ENCODE measurements at regions not wholly inside any gene's neighbourhood (a gene's known extent, or its start where the extent isn't known, plus 50 kb on each side); places are given as distances from the start of the nearest gene placed in this dataset.

DNA sequence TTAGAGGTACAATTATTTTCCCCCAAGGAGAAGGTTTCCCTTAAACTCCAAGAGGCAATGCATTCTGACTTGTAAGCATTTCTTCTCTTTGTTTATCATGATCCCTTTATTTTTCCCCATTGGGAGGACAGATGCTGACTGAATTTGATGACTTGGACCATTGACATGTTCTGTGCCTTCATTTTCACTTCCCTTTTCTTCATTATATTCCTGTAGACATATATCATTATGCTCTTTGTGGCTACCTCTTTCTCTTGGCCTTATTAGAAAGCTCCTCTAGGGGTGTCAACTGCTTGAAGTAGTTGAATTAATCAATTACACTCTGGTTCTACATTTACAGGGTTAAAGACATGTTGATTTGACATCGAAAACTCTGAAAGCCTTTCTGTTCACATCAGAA, 330.0 kb upstream of the DCC start (continued):
- TF ChIP-seq, protein P1, sequence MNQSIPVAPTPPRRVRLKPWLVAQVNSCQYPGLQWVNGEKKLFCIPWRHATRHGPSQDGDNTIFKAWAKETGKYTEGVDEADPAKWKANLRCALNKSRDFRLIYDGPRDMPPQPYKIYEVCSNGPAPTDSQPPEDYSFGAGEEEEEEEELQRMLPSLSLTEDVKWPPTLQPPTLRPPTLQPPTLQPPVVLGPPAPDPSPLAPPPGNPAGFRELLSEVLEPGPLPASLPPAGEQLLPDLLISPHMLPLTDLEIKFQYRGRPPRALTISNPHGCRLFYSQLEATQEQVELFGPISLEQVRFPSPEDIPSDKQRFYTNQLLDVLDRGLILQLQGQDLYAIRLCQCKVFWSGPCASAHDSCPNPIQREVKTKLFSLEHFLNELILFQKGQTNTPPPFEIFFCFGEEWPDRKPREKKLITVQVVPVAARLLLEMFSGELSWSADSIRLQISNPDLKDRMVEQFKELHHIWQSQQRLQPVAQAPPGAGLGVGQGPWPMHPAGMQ (IDR thresholded peaks at IDR 0.05; ENCODE audit: borderline replicate concordance), result no peak
- TF ChIP-seq BRCA1 (IDR thresholded peaks at IDR 0.05; ENCODE audit: low read depth, low read length) (no peak), PML (IDR thresholded peaks at IDR 0.05; ENCODE audit: low read length) (no peak), ESRRA (IDR thresholded peaks at IDR 0.05; ENCODE audit: low read length) (no peak), ZSCAN29 (IDR thresholded peaks at IDR 0.05) (no peak), CHD2 (IDR thresholded peaks at IDR 0.05; ENCODE audit: borderline replicate concordance, low read depth, low read length) (no peak), CBX5 (IDR thresholded peaks at IDR 0.05; ENCODE audit: low read depth) (no peak), RBBP5 (conservative IDR thresholded peaks at IDR 0.05) (no peak), PAX8 (IDR thresholded peaks at IDR 0.05) (no peak), ZNF207 (IDR thresholded peaks at IDR 0.05; ENCODE audit: borderline replicate concordance) (no peak), ZNF274 (IDR thresholded peaks at IDR 0.05; ENCODE audit: insufficient read depth, insufficient read length) (no peak)
- TF ChIP-seq, protein P2, sequence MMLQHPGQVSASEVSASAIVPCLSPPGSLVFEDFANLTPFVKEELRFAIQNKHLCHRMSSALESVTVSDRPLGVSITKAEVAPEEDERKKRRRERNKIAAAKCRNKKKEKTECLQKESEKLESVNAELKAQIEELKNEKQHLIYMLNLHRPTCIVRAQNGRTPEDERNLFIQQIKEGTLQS (IDR thresholded peaks at IDR 0.05; ENCODE audit: borderline replicate concordance, extremely low read depth, low read depth, low read length), result no peak
- TF ChIP-seq, protein P3, sequence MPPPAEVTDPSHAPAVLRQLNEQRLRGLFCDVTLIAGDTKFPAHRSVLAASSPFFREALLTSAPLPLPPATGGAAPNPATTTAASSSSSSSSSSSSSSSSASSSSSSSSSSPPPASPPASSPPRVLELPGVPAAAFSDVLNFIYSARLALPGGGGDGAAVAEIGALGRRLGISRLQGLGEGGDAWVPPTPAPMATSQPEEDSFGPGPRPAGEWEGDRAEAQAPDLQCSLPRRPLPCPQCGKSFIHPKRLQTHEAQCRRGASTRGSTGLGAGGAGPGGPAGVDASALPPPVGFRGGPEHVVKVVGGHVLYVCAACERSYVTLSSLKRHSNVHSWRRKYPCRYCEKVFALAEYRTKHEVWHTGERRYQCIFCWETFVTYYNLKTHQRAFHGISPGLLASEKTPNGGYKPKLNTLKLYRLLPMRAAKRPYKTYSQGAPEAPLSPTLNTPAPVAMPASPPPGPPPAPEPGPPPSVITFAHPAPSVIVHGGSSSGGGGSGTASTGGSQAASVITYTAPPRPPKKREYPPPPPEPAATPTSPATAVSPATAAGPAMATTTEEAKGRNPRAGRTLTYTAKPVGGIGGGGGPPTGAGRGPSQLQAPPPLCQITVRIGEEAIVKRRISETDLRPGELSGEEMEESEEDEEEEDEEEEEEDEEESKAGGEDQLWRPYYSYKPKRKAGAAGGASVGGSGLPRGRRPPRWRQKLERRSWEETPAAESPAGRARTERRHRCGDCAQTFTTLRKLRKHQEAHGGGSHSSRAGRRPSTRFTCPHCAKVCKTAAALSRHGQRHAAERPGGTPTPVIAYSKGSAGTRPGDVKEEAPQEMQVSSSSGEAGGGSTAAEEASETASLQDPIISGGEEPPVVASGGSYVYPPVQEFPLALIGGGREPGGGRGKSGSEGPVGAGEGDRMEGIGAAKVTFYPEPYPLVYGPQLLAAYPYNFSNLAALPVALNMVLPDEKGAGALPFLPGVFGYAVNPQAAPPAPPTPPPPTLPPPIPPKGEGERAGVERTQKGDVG (CRISPR knock-in tag; IDR thresholded peaks at IDR 0.05), result no peak

All from GM12878 (cell line).